ENCODE measurements at regions not wholly inside any gene's neighbourhood (a gene's known extent, or its start where the extent isn't known, plus 50 kb on each side); places are given as distances from the start of the nearest gene placed in this dataset.

GRCh38 chr2:67652679-67653078, 255.5 kb downstream of the ETAA1 start:
- no peak overlapping the region for H3K4me3 Mint-ChIP-seq

DNA sequence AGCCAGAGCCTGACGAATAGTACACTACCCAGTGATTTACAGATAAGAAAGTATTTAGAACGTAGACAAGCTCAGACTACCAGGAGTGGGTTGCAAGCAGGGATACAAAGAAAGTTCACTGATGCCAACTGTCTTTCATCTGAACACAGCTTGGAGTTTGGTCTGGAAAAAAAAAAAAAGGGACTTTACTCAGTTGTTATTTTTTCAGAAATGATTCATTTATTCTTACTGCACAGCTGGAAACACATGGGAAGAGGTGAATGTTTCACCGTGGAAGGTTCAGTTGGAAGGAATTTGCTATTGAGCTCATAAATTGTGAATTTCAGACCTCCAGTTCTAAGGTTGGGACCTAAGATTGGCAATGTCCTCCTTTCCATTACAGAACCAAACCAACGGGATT, 259.7 kb downstream of the ETAA1 start:
- Histone ChIP-seq H3K36me3 (ENCODE audit: insufficient read depth, low read length) (no peaks in the 10 kb centered on the region), H3K27me3 (ENCODE audit: insufficient read depth, low read length, poor library complexity, severe bottlenecking) (no peaks in the 10 kb centered on the region), H3K9me3 (ENCODE audit: low read length) (no peaks in the 10 kb centered on the region), H3K4me3 (ENCODE audit: low read length) (no peak overlapping the region), H3K27ac (ENCODE audit: low read depth, low read length) (no peak overlapping the region), H3K4me1 (ENCODE audit: insufficient read depth, low read length) (no peaks in the 10 kb centered on the region)
- Mint-ChIP-seq H3K27me3 (peaks cover 0 to 2% of the 10 kb centered on the region in 2 donors), H3K4me1 (no peaks in the 10 kb centered on the region), H3K4me3 (no peak overlapping the region), H3K36me3 (no peaks in the 10 kb centered on the region), H3K27ac (no peak overlapping the region), H3K9me3 (peaks cover 0 to 6% (median 2%) of the 10 kb centered on the region in 5 donors)
- ChIA-PET CTCF (no interaction called here), POLR2A (no interaction called here)
- no peak for DNase-seq

More at GRCh38 chr2:67652679-67653078, 255.5 kb downstream of the ETAA1 start:
- Mint-ChIP-seq H3K9me3 (peaks cover 0 to 6% (median 2%) of the 10 kb centered on the region in 5 donors), H3K27ac (no peak overlapping the region), H3K4me1 (no peaks in the 10 kb centered on the region), H3K36me3 (no peaks in the 10 kb centered on the region), H3K27me3 (peaks cover 1 to 3% of the 10 kb centered on the region in 2 donors)
- ChIA-PET CTCF (no interaction called here), POLR2A (no interaction called here)
- no peak overlapping the region for H3K27ac ChIP-seq (ENCODE audit: low read depth, low read length)
- no peaks in the 10 kb centered on the region for H3K36me3 ChIP-seq (ENCODE audit: insufficient read depth, low read length)
- H3K4me3 ChIP-seq (ENCODE audit: low read length) = no peak overlapping the region
- no peaks in the 10 kb centered on the region for H3K4me1 ChIP-seq (ENCODE audit: insufficient read depth, low read length)
- H3K9me3 ChIP-seq (ENCODE audit: low read length) = no peaks in the 10 kb centered on the region
- no peak for DNase-seq
- H3K27me3 ChIP-seq (ENCODE audit: insufficient read depth, low read length, poor library complexity, severe bottlenecking) = no peaks in the 10 kb centered on the region

DNA sequence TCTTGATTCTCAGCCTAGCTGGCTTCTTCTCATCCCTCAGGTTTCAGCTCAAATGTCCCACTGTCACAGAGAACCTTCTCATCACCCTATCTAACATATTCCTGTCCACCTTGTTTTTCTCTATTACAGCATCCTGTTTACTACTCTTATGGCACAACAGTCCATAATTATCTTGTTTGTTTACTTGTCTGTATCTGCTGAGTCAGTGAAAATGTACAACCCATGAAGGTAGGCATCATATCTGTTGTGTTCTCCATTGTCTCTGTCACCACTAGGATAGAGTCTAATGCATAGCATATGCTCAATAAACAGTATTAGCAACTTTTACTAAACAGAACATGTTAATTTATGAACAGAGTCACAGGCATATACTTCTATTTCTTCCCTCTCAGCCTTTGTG, 261.7 kb downstream of the ETAA1 start:
- Histone ChIP-seq H3K4me3 (ENCODE audit: low read length) (no peak overlapping the region), H3K27ac (ENCODE audit: low read depth, low read length) (no peak overlapping the region), H3K27me3 (ENCODE audit: insufficient read depth, low read length, poor library complexity, severe bottlenecking) (no peaks in the 10 kb centered on the region), H3K9me3 (ENCODE audit: low read length) (no peaks in the 10 kb centered on the region), H3K36me3 (ENCODE audit: insufficient read depth, low read length) (no peaks in the 10 kb centered on the region), H3K4me1 (ENCODE audit: insufficient read depth, low read length) (no peaks in the 10 kb centered on the region)
- peaks cover 0 to 3% (median 0%) of the 10 kb centered on the region in 5 donors for H3K9me3 Mint-ChIP-seq
- POLR2A ChIA-PET = no interaction called here
- H3K4me3 Mint-ChIP-seq = no peak overlapping the region
- peaks cover 0 to 2% of the 10 kb centered on the region in 2 donors for H3K27me3 Mint-ChIP-seq
- H3K4me1 Mint-ChIP-seq = no peaks in the 10 kb centered on the region
- no peaks in the 10 kb centered on the region for H3K36me3 Mint-ChIP-seq
- CTCF ChIA-PET = no interaction called here
- no peak overlapping the region for H3K27ac Mint-ChIP-seq
- DNase-seq = no peak

DNA sequence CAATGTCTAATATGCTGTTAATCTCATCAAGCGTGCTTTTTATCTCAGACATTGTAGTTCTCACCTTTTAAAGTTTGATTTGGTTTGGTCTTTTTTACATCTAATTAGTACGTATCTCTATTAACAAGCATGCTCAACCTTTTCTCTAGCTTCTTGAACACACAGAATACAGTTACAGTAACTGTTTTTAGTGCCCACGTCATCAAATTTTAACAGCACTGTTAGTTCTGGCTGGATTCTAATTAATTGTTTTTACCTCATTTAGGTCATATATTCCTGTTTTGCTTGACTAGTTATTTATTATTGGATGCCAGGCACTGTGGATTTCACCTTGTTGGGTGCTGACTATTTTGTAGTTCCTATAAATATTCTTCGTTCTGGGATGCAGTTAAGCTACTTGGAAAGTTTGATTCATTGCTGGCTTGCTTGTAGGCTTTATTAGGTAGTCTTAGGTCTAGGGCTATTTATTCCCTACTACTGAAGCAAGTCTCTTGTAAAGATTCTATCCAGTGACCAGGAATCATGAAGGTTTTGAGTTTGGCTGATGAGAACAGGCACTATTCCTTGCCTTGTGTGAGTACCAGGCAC, 263.0 kb downstream of the ETAA1 start:
- Histone ChIP-seq H3K9me3 (ENCODE audit: low read length) (no peaks in the 10 kb centered on the region), H3K36me3 (ENCODE audit: insufficient read depth, low read length) (no peaks in the 10 kb centered on the region), H3K4me1 (ENCODE audit: insufficient read depth, low read length) (no peaks in the 10 kb centered on the region), H3K27me3 (ENCODE audit: insufficient read depth, low read length, poor library complexity, severe bottlenecking) (no peaks in the 10 kb centered on the region), H3K4me3 (ENCODE audit: low read length) (no peak overlapping the region), H3K27ac (ENCODE audit: low read depth, low read length) (no peak overlapping the region)
- peaks cover 0 to 2% of the 10 kb centered on the region in 2 donors for H3K27me3 Mint-ChIP-seq
- no peak for DNase-seq
- ChIA-PET POLR2A (no interaction called here), CTCF (no interaction called here)
- H3K4me3 Mint-ChIP-seq = no peak overlapping the region
- H3K9me3 Mint-ChIP-seq = peaks cover 0 to 3% (median 0%) of the 10 kb centered on the region in 5 donors
- no peak overlapping the region for H3K27ac Mint-ChIP-seq
- H3K36me3 Mint-ChIP-seq = no peaks in the 10 kb centered on the region
- no peaks in the 10 kb centered on the region for H3K4me1 Mint-ChIP-seq

- POLR2A ChIA-PET = no interaction called here
- Mint-ChIP-seq H3K27ac (no peak overlapping the region), H3K4me3 (no peak overlapping the region), H3K36me3 (no peaks in the 10 kb centered on the region), H3K27me3 (peaks cover 2% of the 10 kb centered on the region in 2 donors), H3K4me1 (no peaks in the 10 kb centered on the region), H3K9me3 (peaks cover 0 to 3% (median 0%) of the 10 kb centered on the region in 5 donors)
- H3K36me3 ChIP-seq (ENCODE audit: insufficient read depth, low read length) = no peaks in the 10 kb centered on the region
- no peak overlapping the region for H3K4me3 ChIP-seq (ENCODE audit: low read length)
- no peak for DNase-seq
- H3K27ac ChIP-seq (ENCODE audit: low read depth, low read length) = no peak overlapping the region
- no peaks in the 10 kb centered on the region for H3K27me3 ChIP-seq (ENCODE audit: insufficient read depth, low read length, poor library complexity, severe bottlenecking)
- H3K4me1 ChIP-seq (ENCODE audit: insufficient read depth, low read length) = no peaks in the 10 kb centered on the region
- H3K9me3 ChIP-seq (ENCODE audit: low read length) = no peaks in the 10 kb centered on the region
- CTCF ChIA-PET = no interaction called here
Observed at GRCh38 chr2:67660871-67661270, 263.7 kb downstream of the ETAA1 start.

DNA sequence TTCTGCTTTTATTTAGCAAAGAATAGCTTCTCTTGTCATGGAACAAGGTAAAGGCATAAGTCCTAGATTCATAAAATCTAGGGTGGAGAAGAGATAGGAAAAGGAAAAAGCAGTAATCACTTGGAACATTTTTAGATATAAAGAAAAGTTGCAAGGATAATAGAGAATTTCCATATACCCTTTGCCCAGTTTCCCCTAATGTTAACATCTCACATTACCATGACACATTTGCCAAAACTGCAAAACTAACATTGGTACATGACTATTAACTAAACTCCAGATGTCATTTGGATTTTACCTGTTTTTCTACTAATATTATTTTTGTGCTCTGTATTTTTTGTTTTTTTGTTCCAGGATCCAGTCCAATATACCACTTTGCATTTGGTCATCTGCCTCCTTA, 265.1 kb downstream of the ETAA1 start:
- Histone ChIP-seq H3K27me3 (ENCODE audit: insufficient read depth, low read length, poor library complexity, severe bottlenecking) (no peaks in the 10 kb centered on the region), H3K27ac (ENCODE audit: low read depth, low read length) (no peak overlapping the region), H3K36me3 (ENCODE audit: insufficient read depth, low read length) (no peaks in the 10 kb centered on the region), H3K4me1 (ENCODE audit: insufficient read depth, low read length) (no peaks in the 10 kb centered on the region), H3K4me3 (ENCODE audit: low read length) (no peak overlapping the region), H3K9me3 (ENCODE audit: low read length) (no peaks in the 10 kb centered on the region)
- CTCF ChIA-PET = no interaction called here
- H3K27ac Mint-ChIP-seq = no peak overlapping the region
- H3K4me1 Mint-ChIP-seq = no peaks in the 10 kb centered on the region
- POLR2A ChIA-PET = no interaction called here
- DNase-seq = no peak
- H3K9me3 Mint-ChIP-seq = peaks cover 0 to 5% (median 0%) of the 10 kb centered on the region in 5 donors
- no peaks in the 10 kb centered on the region for H3K36me3 Mint-ChIP-seq
- H3K27me3 Mint-ChIP-seq = peaks cover 2 to 6% of the 10 kb centered on the region in 2 donors
- H3K4me3 Mint-ChIP-seq = no peak overlapping the region

- Histone ChIP-seq H3K9me3 (ENCODE audit: low read length) (no peaks in the 10 kb centered on the region), H3K27ac (ENCODE audit: low read depth, low read length) (no peak overlapping the region), H3K36me3 (ENCODE audit: insufficient read depth, low read length) (no peaks in the 10 kb centered on the region), H3K27me3 (ENCODE audit: insufficient read depth, low read length, poor library complexity, severe bottlenecking) (no peaks in the 10 kb centered on the region), H3K4me3 (ENCODE audit: low read length) (no peak overlapping the region), H3K4me1 (ENCODE audit: insufficient read depth, low read length) (no peaks in the 10 kb centered on the region)
- peaks cover 0 to 5% (median 3%) of the 10 kb centered on the region in 5 donors for H3K9me3 Mint-ChIP-seq
- no peaks in the 10 kb centered on the region for H3K36me3 Mint-ChIP-seq
- H3K4me3 Mint-ChIP-seq = no peak overlapping the region
- DNase-seq = no peak
- POLR2A ChIA-PET = no interaction called here
- no peak overlapping the region for H3K27ac Mint-ChIP-seq
- peaks cover 2 to 6% of the 10 kb centered on the region in 2 donors for H3K27me3 Mint-ChIP-seq
- CTCF ChIA-PET = no interaction called here
- H3K4me1 Mint-ChIP-seq = no peaks in the 10 kb centered on the region
Observed at GRCh38 chr2:67663776-67664175, 266.6 kb downstream of the ETAA1 start.

DNA sequence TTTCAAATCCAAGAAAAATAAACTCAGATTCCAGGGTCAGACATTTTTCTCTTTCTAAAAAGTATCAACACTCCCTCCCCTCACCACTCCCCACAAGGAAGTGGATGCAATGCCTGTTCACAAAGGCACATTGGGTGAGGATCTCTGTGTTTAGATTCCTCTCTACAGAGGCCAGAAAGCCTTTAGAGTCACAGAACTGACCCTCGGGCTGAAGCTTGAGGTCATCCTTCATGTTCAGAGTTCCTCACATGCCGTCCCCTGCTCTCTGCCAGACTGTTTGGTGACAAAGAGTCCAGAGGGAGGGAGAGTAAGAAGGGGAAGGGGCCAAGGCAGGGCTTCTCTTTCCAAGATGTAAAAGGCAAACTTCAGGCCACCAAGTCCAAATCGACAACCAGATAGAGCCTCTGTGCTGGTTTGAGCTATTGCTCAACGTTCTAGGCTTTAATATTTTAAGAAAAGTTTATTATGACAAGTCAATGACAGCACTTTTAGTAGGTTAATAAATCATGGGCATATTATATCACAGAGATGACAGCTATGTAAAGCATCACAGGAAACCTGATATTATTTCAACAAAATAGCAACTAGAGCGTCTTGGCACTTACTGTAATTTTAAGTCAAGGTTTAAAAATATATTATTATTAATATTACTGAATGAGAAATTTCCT, 269.4 kb downstream of the ETAA1 start:
- CTCF ChIA-PET = no interaction called here
- Mint-ChIP-seq H3K4me3 (no peak overlapping the region), H3K4me1 (no peaks in the 10 kb centered on the region), H3K36me3 (no peaks in the 10 kb centered on the region), H3K27ac (no peak overlapping the region), H3K27me3 (peaks cover 2 to 3% of the 10 kb centered on the region in 2 donors), H3K9me3 (peaks cover 0 to 5% (median 0%) of the 10 kb centered on the region in 5 donors)
- Histone ChIP-seq H3K27ac (ENCODE audit: low read depth, low read length) (no peak overlapping the region), H3K27me3 (ENCODE audit: insufficient read depth, low read length, poor library complexity, severe bottlenecking) (no peaks in the 10 kb centered on the region), H3K4me3 (ENCODE audit: low read length) (no peak overlapping the region), H3K9me3 (ENCODE audit: low read length) (no peaks in the 10 kb centered on the region), H3K4me1 (ENCODE audit: insufficient read depth, low read length) (no peaks in the 10 kb centered on the region), H3K36me3 (ENCODE audit: insufficient read depth, low read length) (no peaks in the 10 kb centered on the region)
- POLR2A ChIA-PET = no interaction called here
- no peak for DNase-seq
